Mononuclear cell (primary cell): ENCODE measurements at regions not wholly inside any gene's neighbourhood (a gene's known extent, or its start where the extent isn't known, plus 50 kb on each side); places are given as distances from the start of the nearest gene placed in this dataset.

ENCODE experiments used
- H3K27me3 ChIP-seq: 2 replicates; pipeline ENCODE4 v1.6.0; 2011; ENCODE audit warnings: low read length, control low read depth; ENCODE audit not compliant: insufficient read depth
- H3K4me1 ChIP-seq: 2 replicates; pipeline ENCODE4 v1.5.1; 2011; ENCODE audit warnings: mild to moderate bottlenecking, low read length, control low read depth; ENCODE audit not compliant: insufficient read depth
- H3K4me3 ChIP-seq: 2 replicates; pipeline ENCODE4 v1.5.1; 2011; ENCODE audit warnings: mild to moderate bottlenecking, low read length, moderate library complexity
- H3K9me3 ChIP-seq: 2 replicates; pipeline ENCODE4 v1.5.1; 2011; ENCODE audit warnings: low read depth, mild to moderate bottlenecking, control low read depth, low read length

GRCh38 chr6:156031516-156031915 lies 575.9 kb upstream of the NOX3 start:
- H3K9me3 ChIP-seq, result peaks cover 10% of the 10 kb centered on the region
- peaks cover 4% of the 10 kb centered on the region for H3K4me1 ChIP-seq
- no peaks in the 10 kb centered on the region for H3K27me3 ChIP-seq
- no peak overlapping the region for H3K4me3 ChIP-seq

- H3K4me1 ChIP-seq, result peaks cover 4% of the 10 kb centered on the region
- no peak overlapping the region for H3K4me3 ChIP-seq
- peaks cover 10% of the 10 kb centered on the region for H3K9me3 ChIP-seq
- H3K27me3 ChIP-seq, result no peaks in the 10 kb centered on the region
Measured at GRCh38 chr6:156030053-156030452, 574.4 kb upstream of the NOX3 start.

- H3K4me3 ChIP-seq, result no peak overlapping the region
- no peaks in the 10 kb centered on the region for H3K27me3 ChIP-seq
- H3K4me1 ChIP-seq, result peaks cover 4% of the 10 kb centered on the region
- H3K9me3 ChIP-seq, result peaks cover 16% of the 10 kb centered on the region
Measured at GRCh38 chr6:156029286-156029985, 573.8 kb upstream of the NOX3 start.

- peaks cover 4% of the 10 kb centered on the region for H3K4me1 ChIP-seq
- H3K27me3 ChIP-seq, result no peaks in the 10 kb centered on the region
- H3K9me3 ChIP-seq, result peaks cover 16% of the 10 kb centered on the region
- H3K4me3 ChIP-seq, result no peak overlapping the region
Measured at GRCh38 chr6:156028335-156029131, 572.9 kb upstream of the NOX3 start.

GRCh38 chr6:156027248-156027626 lies 571.6 kb upstream of the NOX3 start:
- no peak overlapping the region for H3K4me3 ChIP-seq
- H3K27me3 ChIP-seq, result no peaks in the 10 kb centered on the region
- H3K9me3 ChIP-seq, result peaks cover 9% of the 10 kb centered on the region
- peaks cover 4% of the 10 kb centered on the region for H3K4me1 ChIP-seq

- no peaks in the 10 kb centered on the region for H3K27me3 ChIP-seq
- peaks cover 4% of the 10 kb centered on the region for H3K4me1 ChIP-seq
- peaks cover 9% of the 10 kb centered on the region for H3K9me3 ChIP-seq
- H3K4me3 ChIP-seq, result no peak overlapping the region
Measured at GRCh38 chr6:156026486-156027247, 571.0 kb upstream of the NOX3 start.

- H3K9me3 ChIP-seq, result peaks cover 9% of the 10 kb centered on the region
- H3K4me1 ChIP-seq, result peaks cover 4% of the 10 kb centered on the region
- no peaks in the 10 kb centered on the region for H3K27me3 ChIP-seq
- H3K4me3 ChIP-seq, result no peak overlapping the region
Measured at GRCh38 chr6:156024339-156024738, 568.7 kb upstream of the NOX3 start.

GRCh38 chr6:156021746-156022396 lies 566.2 kb upstream of the NOX3 start:
- Histone ChIP-seq H3K4me1 (no peaks in the 10 kb centered on the region), H3K4me3 (no peak overlapping the region), H3K9me3 (peaks cover 9% of the 10 kb centered on the region), H3K27me3 (no peaks in the 10 kb centered on the region)

GRCh38 chr6:156017838-156018237 lies 562.2 kb upstream of the NOX3 start:
- Histone ChIP-seq H3K4me1 (no peaks in the 10 kb centered on the region), H3K4me3 (no peak overlapping the region), H3K27me3 (no peaks in the 10 kb centered on the region), H3K9me3 (no peaks in the 10 kb centered on the region)

- no peaks in the 10 kb centered on the region for H3K4me1 ChIP-seq
- no peaks in the 10 kb centered on the region for H3K27me3 ChIP-seq
- no peaks in the 10 kb centered on the region for H3K9me3 ChIP-seq
- no peak overlapping the region for H3K4me3 ChIP-seq
Measured at GRCh38 chr6:156016186-156016976, 560.7 kb upstream of the NOX3 start.

GRCh38 chr6:156013155-156013554 lies 557.5 kb upstream of the NOX3 start:
- H3K9me3 ChIP-seq, result no peaks in the 10 kb centered on the region
- no peak overlapping the region for H3K4me3 ChIP-seq
- H3K4me1 ChIP-seq, result no peaks in the 10 kb centered on the region
- no peaks in the 10 kb centered on the region for H3K27me3 ChIP-seq

- Histone ChIP-seq H3K4me1 (no peaks in the 10 kb centered on the region), H3K4me3 (no peak overlapping the region), H3K27me3 (no peaks in the 10 kb centered on the region), H3K9me3 (no peaks in the 10 kb centered on the region)
Measured at GRCh38 chr6:156009656-156010055, 554.0 kb upstream of the NOX3 start.

GRCh38 chr6:156004796-156005195 lies 549.2 kb upstream of the NOX3 start:
- Histone ChIP-seq H3K9me3 (no peaks in the 10 kb centered on the region), H3K4me3 (no peak overlapping the region), H3K4me1 (no peaks in the 10 kb centered on the region), H3K27me3 (no peaks in the 10 kb centered on the region)

- H3K9me3 ChIP-seq, result no peaks in the 10 kb centered on the region
- H3K4me3 ChIP-seq, result no peak overlapping the region
- H3K27me3 ChIP-seq, result no peaks in the 10 kb centered on the region
- no peaks in the 10 kb centered on the region for H3K4me1 ChIP-seq
Measured at GRCh38 chr6:155996151-155996550, 540.5 kb upstream of the NOX3 start.
